Vagina (tissue), 2 donors: ENCODE measurements at regions not wholly inside any gene's neighbourhood (a gene's known extent, or its start where the extent isn't known, plus 50 kb on each side); places are given as distances from the start of the nearest gene placed in this dataset.

Experiments
- POLR2A ChIP-seq, 2 donors: fragments of 450-650 bp; IDR thresholded peaks; one replicate each; pipeline ENCODE4 v1.6.1; 2017; ENCODE audit warnings: antibody characterized with exemption in 2 of 2, mild to moderate bottlenecking in 2 of 2, moderate library complexity in 2 of 2
- POLR2AphosphoS5 ChIP-seq, 2 donors: sonication (generic); formaldehyde crosslinking; IDR thresholded peaks; one replicate each; pipeline ENCODE4 v1.9.0; 2017; ENCODE audit warnings: antibody characterized with exemption in 2 of 2, mild to moderate bottlenecking in 2 of 2, low read depth in 1 of 2; ENCODE audit not compliant: insufficient read depth in 1 of 2
- TF ChIP-seq, protein P1 (sequence below), 3 experiments: fragments of 450-650 bp in 2 of 3; fragments of 200-600 bp in 1 of 3; sonication (generic) in 1 of 3; IDR thresholded peaks; one replicate each; pipeline ENCODE4 v1.5.1; 2017 to 2019; ENCODE audit warnings: antibody characterized with exemption in 3 of 3, mild to moderate bottlenecking in 2 of 3, moderate library complexity in 2 of 3

DNA sequence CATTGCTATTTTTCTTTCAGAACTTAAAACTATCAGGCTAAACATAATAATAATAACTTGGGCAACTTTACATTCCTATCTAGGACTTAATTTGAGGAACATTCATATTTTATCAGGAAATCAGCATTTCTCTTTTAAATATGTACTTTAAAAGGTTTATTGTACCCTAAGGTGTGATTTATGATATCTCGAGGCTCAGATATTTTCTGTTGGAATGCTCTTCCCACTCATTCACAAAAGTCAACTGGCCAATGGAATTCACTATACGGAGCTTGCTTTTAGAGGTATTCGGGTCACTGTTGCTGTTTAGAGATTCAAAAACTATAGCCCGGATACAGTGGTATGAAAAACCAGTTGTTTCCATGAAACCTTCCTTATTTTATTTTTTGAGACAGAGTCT, 328.3 kb downstream of the GBA3 start:
- TF ChIP-seq, protein P1, sequence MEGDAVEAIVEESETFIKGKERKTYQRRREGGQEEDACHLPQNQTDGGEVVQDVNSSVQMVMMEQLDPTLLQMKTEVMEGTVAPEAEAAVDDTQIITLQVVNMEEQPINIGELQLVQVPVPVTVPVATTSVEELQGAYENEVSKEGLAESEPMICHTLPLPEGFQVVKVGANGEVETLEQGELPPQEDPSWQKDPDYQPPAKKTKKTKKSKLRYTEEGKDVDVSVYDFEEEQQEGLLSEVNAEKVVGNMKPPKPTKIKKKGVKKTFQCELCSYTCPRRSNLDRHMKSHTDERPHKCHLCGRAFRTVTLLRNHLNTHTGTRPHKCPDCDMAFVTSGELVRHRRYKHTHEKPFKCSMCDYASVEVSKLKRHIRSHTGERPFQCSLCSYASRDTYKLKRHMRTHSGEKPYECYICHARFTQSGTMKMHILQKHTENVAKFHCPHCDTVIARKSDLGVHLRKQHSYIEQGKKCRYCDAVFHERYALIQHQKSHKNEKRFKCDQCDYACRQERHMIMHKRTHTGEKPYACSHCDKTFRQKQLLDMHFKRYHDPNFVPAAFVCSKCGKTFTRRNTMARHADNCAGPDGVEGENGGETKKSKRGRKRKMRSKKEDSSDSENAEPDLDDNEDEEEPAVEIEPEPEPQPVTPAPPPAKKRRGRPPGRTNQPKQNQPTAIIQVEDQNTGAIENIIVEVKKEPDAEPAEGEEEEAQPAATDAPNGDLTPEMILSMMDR (IDR thresholded peaks at IDR 0.05): no peak
- TF ChIP-seq POLR2AphosphoS5 (IDR thresholded peaks at IDR 0.05; ENCODE audit: insufficient read depth in 1 of 2, low read depth in 1 of 2): no peak
- TF ChIP-seq POLR2A (IDR thresholded peaks at IDR 0.05): no peak
